Adrenal gland (tissue), 5 donors: ENCODE measurements at regions not wholly inside any gene's neighbourhood (a gene's known extent, or its start where the extent isn't known, plus 50 kb on each side); places are given as distances from the start of the nearest gene placed in this dataset.

Experiments
- CTCF ChIP-seq, 6 experiments: fragments of 450-650 bp in 4 of 6; fragments of 200-600 bp in 2 of 6; sonication (generic) in 1 of 6; IDR thresholded peaks; 1 replicate in 5 of 6; 2 replicates in 1 of 6; pipeline versions ENCODE4 v1.5.1 to v1.8.0; 2016 to 2021; ENCODE audit warnings: antibody characterized with exemption in 6 of 6, mild to moderate bottlenecking in 2 of 6, moderate library complexity in 1 of 6
- POLR2A ChIP-seq, 2 donors: fragments of 450-650 bp; IDR thresholded peaks; one replicate each; pipeline ENCODE4 v1.6.1; 2017; ENCODE audit warnings: antibody characterized with exemption in 2 of 2, mild to moderate bottlenecking in 2 of 2, moderate library complexity in 1 of 2
- donor health status: DM: no; HTN: no; CAD: no.

- TF ChIP-seq CTCF (IDR thresholded peaks at IDR 0.05) (no peak), POLR2A (IDR thresholded peaks at IDR 0.05) (no peak)
Observed at GRCh38 chr13:32857689-32858088, 158.5 kb upstream of the KL start.
